ENCODE measurements at regions not wholly inside any gene's neighbourhood (a gene's known extent, or its start where the extent isn't known, plus 50 kb on each side); places are given as distances from the start of the nearest gene placed in this dataset.

DNA sequence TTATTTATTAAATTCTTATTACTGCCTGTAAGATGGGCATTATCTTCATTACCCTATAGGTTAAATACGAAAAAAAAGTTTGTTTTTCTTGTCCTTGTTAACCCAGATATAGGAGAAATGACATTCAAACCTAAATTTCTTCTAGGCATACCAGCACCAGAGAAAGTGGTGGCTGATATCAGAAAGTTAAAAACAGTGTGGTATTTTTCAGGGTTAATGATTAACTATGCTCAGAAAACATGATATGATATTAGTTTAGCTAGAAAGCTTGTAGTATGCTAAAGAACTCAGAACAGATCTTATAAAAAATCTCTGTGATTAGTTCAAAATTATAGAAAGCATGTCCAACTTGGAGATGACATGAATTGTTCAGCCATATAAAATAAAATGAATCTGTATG is 630.5 kb upstream of the EPHA6 start (continued):
- TF ChIP-seq, protein P1, sequence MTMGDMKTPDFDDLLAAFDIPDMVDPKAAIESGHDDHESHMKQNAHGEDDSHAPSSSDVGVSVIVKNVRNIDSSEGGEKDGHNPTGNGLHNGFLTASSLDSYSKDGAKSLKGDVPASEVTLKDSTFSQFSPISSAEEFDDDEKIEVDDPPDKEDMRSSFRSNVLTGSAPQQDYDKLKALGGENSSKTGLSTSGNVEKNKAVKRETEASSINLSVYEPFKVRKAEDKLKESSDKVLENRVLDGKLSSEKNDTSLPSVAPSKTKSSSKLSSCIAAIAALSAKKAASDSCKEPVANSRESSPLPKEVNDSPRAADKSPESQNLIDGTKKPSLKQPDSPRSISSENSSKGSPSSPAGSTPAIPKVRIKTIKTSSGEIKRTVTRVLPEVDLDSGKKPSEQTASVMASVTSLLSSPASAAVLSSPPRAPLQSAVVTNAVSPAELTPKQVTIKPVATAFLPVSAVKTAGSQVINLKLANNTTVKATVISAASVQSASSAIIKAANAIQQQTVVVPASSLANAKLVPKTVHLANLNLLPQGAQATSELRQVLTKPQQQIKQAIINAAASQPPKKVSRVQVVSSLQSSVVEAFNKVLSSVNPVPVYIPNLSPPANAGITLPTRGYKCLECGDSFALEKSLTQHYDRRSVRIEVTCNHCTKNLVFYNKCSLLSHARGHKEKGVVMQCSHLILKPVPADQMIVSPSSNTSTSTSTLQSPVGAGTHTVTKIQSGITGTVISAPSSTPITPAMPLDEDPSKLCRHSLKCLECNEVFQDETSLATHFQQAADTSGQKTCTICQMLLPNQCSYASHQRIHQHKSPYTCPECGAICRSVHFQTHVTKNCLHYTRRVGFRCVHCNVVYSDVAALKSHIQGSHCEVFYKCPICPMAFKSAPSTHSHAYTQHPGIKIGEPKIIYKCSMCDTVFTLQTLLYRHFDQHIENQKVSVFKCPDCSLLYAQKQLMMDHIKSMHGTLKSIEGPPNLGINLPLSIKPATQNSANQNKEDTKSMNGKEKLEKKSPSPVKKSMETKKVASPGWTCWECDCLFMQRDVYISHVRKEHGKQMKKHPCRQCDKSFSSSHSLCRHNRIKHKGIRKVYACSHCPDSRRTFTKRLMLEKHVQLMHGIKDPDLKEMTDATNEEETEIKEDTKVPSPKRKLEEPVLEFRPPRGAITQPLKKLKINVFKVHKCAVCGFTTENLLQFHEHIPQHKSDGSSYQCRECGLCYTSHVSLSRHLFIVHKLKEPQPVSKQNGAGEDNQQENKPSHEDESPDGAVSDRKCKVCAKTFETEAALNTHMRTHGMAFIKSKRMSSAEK (CRISPR knock-in tag; IDR thresholded peaks at IDR 0.05; ENCODE audit: borderline replicate concordance): no peak

GRCh38 chr3:96190024-96190616 is 624.3 kb upstream of the EPHA6 start:
- DNase-seq (ENCODE audit: low spot score) (no peak), ATAC-seq (no peak)
- no peak overlapping the region for H3K4me3 Mint-ChIP-seq
- peaks cover 14% of the 10 kb centered on the region for H3K9me3 Mint-ChIP-seq
- no peaks in the 10 kb centered on the region for H3K4me1 Mint-ChIP-seq
- ChIA-PET CTCF (no interaction called here), POLR2A (no interaction called here)
- H3K27ac Mint-ChIP-seq: no peak overlapping the region
- no peaks in the 10 kb centered on the region for H3K27me3 Mint-ChIP-seq (ENCODE audit: low read depth)
- H3K36me3 Mint-ChIP-seq: peaks cover 4% of the 10 kb centered on the region
- TF ChIP-seq ELF4 (CRISPR knock-in tag; IDR thresholded peaks at IDR 0.05; ENCODE audit: low read depth): no peak
- TF ChIP-seq, protein P1 (CRISPR knock-in tag; IDR thresholded peaks at IDR 0.05; ENCODE audit: borderline replicate concordance): no peak
- TF ChIP-seq ZNF281 (CRISPR knock-in tag; IDR thresholded peaks at IDR 0.05): no peak
- no peak for TF ChIP-seq FOXK1 (CRISPR knock-in tag; IDR thresholded peaks at IDR 0.05)
- TF ChIP-seq NR3C1 (CRISPR knock-in tag; conservative IDR thresholded peaks at IDR 0.05; ENCODE audit: low read depth): no peak
- no peak for TF ChIP-seq ZNF512 (CRISPR knock-in tag; IDR thresholded peaks at IDR 0.05; ENCODE audit: borderline replicate concordance)
- TF ChIP-seq, protein P2, sequence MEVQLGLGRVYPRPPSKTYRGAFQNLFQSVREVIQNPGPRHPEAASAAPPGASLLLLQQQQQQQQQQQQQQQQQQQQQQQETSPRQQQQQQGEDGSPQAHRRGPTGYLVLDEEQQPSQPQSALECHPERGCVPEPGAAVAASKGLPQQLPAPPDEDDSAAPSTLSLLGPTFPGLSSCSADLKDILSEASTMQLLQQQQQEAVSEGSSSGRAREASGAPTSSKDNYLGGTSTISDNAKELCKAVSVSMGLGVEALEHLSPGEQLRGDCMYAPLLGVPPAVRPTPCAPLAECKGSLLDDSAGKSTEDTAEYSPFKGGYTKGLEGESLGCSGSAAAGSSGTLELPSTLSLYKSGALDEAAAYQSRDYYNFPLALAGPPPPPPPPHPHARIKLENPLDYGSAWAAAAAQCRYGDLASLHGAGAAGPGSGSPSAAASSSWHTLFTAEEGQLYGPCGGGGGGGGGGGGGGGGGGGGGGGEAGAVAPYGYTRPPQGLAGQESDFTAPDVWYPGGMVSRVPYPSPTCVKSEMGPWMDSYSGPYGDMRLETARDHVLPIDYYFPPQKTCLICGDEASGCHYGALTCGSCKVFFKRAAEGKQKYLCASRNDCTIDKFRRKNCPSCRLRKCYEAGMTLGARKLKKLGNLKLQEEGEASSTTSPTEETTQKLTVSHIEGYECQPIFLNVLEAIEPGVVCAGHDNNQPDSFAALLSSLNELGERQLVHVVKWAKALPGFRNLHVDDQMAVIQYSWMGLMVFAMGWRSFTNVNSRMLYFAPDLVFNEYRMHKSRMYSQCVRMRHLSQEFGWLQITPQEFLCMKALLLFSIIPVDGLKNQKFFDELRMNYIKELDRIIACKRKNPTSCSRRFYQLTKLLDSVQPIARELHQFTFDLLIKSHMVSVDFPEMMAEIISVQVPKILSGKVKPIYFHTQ (CRISPR knock-in tag; IDR thresholded peaks at IDR 0.05): no peak
- no peak for TF ChIP-seq RELA (CRISPR knock-in tag; IDR thresholded peaks at IDR 0.05; ENCODE audit: borderline replicate concordance)
- TF ChIP-seq, protein P3, sequence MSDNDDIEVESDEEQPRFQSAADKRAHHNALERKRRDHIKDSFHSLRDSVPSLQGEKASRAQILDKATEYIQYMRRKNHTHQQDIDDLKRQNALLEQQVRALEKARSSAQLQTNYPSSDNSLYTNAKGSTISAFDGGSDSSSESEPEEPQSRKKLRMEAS (CRISPR knock-in tag; IDR thresholded peaks at IDR 0.05): no peak
- TF ChIP-seq PRRX2 (CRISPR knock-in tag; IDR thresholded peaks at IDR 0.05): no peak
- no peak for TF ChIP-seq SOX15 (CRISPR knock-in tag; IDR thresholded peaks at IDR 0.05)
- no peak for TF ChIP-seq OVOL2 (CRISPR knock-in tag; IDR thresholded peaks at IDR 0.05; ENCODE audit: borderline replicate concordance)
- no peak for TF ChIP-seq FOXJ3 (CRISPR knock-in tag; IDR thresholded peaks at IDR 0.05; ENCODE audit: borderline replicate concordance)
- no peak for TF ChIP-seq PRDM15 (CRISPR knock-in tag; IDR thresholded peaks at IDR 0.05)
- no peak for TF ChIP-seq ATF1 (CRISPR knock-in tag; IDR thresholded peaks at IDR 0.05)

Measured in WTC11 (cell line).